ENCODE measurements at regions not wholly inside any gene's neighbourhood (a gene's known extent, or its start where the extent isn't known, plus 50 kb on each side); places are given as distances from the start of the nearest gene placed in this dataset.

DNA sequence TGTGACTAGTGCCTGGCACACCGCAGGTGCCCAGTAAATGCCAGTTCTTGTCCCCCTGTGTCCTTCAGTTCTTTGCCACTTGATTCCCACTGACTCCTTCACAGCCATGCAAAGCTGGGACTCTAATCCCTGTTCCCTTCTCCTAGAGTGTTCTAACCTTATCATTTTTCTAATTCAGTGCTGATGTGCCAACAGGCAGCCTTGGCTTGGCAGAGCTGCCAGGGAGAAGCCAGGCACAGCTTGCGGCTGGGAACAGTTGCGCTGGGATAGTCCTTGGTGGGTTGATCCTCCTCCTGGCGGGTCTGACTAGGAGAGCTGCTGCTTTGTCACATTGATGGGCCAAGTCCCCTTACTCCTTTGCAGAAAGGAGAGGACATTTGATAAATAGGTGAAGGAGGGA is 654.2 kb downstream of the HS3ST4 start:
- Histone ChIP-seq H3K9ac (no peak overlapping the region), H3K27me3 (ENCODE audit: insufficient read depth, low read depth) (no peaks in the 10 kb centered on the region), H3K4me3 (IDR thresholded peaks at IDR 0.05; ENCODE audit: insufficient read depth, low read depth, low read length) (no peak overlapping the region), H3K4me2 (no peak overlapping the region), H3K27ac (no peak overlapping the region), H3K4me1 (ENCODE audit: low read depth, poor library complexity, severe bottlenecking) (no peaks in the 10 kb centered on the region), H3K79me2 (ENCODE audit: insufficient read depth, low read depth) (no peaks in the 10 kb centered on the region), H3K36me3 (ENCODE audit: insufficient read depth) (no peaks in the 10 kb centered on the region), H4K20me1 (ENCODE audit: insufficient read depth) (no peaks in the 10 kb centered on the region), H2AFZ (ENCODE audit: low read depth) (no peak overlapping the region)
- TF ChIP-seq, protein P1, sequence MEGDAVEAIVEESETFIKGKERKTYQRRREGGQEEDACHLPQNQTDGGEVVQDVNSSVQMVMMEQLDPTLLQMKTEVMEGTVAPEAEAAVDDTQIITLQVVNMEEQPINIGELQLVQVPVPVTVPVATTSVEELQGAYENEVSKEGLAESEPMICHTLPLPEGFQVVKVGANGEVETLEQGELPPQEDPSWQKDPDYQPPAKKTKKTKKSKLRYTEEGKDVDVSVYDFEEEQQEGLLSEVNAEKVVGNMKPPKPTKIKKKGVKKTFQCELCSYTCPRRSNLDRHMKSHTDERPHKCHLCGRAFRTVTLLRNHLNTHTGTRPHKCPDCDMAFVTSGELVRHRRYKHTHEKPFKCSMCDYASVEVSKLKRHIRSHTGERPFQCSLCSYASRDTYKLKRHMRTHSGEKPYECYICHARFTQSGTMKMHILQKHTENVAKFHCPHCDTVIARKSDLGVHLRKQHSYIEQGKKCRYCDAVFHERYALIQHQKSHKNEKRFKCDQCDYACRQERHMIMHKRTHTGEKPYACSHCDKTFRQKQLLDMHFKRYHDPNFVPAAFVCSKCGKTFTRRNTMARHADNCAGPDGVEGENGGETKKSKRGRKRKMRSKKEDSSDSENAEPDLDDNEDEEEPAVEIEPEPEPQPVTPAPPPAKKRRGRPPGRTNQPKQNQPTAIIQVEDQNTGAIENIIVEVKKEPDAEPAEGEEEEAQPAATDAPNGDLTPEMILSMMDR (conservative IDR thresholded peaks at IDR 0.05; ENCODE audit: low read depth, low read length), result no peak

DNA sequence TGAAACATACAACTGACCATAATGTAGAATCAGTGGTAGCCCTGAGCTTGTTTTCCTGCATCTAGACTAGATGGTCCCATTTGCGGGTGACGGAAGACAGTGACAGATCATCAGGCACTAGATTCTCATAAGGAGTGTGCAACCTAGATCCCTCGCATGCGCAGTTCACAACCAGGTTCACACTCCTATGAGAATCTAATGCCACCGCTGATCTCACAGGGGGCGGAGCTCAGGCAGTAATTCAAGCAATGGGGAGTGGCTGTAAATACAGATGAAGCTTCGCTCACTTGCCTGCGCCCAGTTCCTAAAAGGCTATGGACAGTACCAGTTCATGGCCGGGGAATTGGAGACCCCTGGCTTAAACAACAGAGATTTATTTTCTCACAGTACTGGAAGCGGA is 656.3 kb downstream of the HS3ST4 start:
- Histone ChIP-seq H3K27me3 (ENCODE audit: insufficient read depth, low read depth) (no peaks in the 10 kb centered on the region), H3K79me2 (ENCODE audit: insufficient read depth, low read depth) (no peaks in the 10 kb centered on the region), H3K4me1 (ENCODE audit: low read depth, poor library complexity, severe bottlenecking) (no peaks in the 10 kb centered on the region), H4K20me1 (ENCODE audit: insufficient read depth) (no peaks in the 10 kb centered on the region), H3K36me3 (ENCODE audit: insufficient read depth) (no peaks in the 10 kb centered on the region), H3K27ac (no peak overlapping the region), H2AFZ (ENCODE audit: low read depth) (no peak overlapping the region), H3K4me3 (IDR thresholded peaks at IDR 0.05; ENCODE audit: insufficient read depth, low read depth, low read length) (no peak overlapping the region), H3K4me2 (no peak overlapping the region), H3K9ac (no peak overlapping the region)
- TF ChIP-seq, protein P1 (conservative IDR thresholded peaks at IDR 0.05; ENCODE audit: low read depth, low read length), result no peak

DNA sequence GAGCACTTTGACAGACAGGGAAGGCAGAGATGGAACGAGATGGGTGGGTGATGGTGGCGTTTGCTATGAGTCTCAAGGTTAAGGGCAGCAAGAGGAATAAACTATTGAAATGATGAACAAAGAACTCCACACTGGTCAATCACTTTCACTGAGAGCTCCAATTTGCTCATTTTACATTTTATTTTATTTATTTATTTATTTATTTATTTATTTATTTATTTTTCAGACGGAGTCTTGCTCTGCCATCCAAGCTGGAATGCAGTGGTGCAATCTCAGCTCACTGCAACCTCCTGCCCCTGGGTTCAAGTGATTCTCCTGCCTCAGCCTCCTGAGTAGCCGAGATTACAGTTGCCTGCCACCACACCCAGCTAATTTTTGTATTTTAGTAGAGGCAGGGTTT is 669.1 kb downstream of the HS3ST4 start:
- H3K9ac ChIP-seq, result no peak overlapping the region
- no peak overlapping the region for H2AFZ ChIP-seq (ENCODE audit: low read depth)
- H3K36me3 ChIP-seq (ENCODE audit: insufficient read depth), result no peaks in the 10 kb centered on the region
- H3K4me1 ChIP-seq (ENCODE audit: low read depth, poor library complexity, severe bottlenecking), result no peaks in the 10 kb centered on the region
- H3K27ac ChIP-seq, result no peak overlapping the region
- TF ChIP-seq, protein P1 (conservative IDR thresholded peaks at IDR 0.05; ENCODE audit: low read depth, low read length), result no peak
- H3K4me3 ChIP-seq (IDR thresholded peaks at IDR 0.05; ENCODE audit: insufficient read depth, low read depth, low read length), result no peak overlapping the region
- H3K4me2 ChIP-seq, result no peak overlapping the region
- H3K79me2 ChIP-seq (ENCODE audit: insufficient read depth, low read depth), result no peaks in the 10 kb centered on the region
- H4K20me1 ChIP-seq (ENCODE audit: insufficient read depth), result no peaks in the 10 kb centered on the region
- no peaks in the 10 kb centered on the region for H3K27me3 ChIP-seq (ENCODE audit: insufficient read depth, low read depth)

DNA sequence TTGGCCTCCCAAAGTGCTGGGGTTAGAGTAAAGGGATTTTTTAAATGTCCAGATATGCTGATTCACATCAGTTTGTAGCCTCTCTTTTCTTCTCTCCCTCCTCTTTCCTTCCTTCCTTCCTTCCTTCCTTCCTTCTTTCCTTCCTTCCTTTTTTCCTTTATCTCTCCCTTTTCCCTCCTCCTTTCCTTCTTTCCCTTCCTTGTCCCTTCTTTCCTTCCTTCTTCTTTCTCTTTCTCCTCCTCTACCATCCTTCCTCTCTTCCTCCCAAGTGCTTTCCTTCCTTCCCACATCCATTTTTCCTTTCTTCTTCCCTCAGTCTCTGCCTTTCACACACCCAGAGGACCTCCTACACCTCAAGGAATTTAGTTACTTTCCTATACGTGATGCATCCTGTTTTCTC is 671.8 kb downstream of the HS3ST4 start:
- Histone ChIP-seq H3K79me2 (ENCODE audit: insufficient read depth, low read depth) (no peaks in the 10 kb centered on the region), H3K36me3 (ENCODE audit: insufficient read depth) (no peaks in the 10 kb centered on the region), H3K27ac (no peak overlapping the region), H3K4me1 (ENCODE audit: low read depth, poor library complexity, severe bottlenecking) (no peaks in the 10 kb centered on the region), H3K4me2 (no peak overlapping the region), H3K4me3 (IDR thresholded peaks at IDR 0.05; ENCODE audit: insufficient read depth, low read depth, low read length) (no peak overlapping the region), H3K9ac (no peak overlapping the region), H4K20me1 (ENCODE audit: insufficient read depth) (no peaks in the 10 kb centered on the region), H2AFZ (ENCODE audit: low read depth) (no peak overlapping the region), H3K27me3 (ENCODE audit: insufficient read depth, low read depth) (no peaks in the 10 kb centered on the region)
- TF ChIP-seq, protein P1 (conservative IDR thresholded peaks at IDR 0.05; ENCODE audit: low read depth, low read length), result no peak
